Ovary (tissue), 3 donors: ENCODE measurements at regions not wholly inside any gene's neighbourhood (a gene's known extent, or its start where the extent isn't known, plus 50 kb on each side); places are given as distances from the start of the nearest gene placed in this dataset.

Source experiments
- CTCF ChIP-seq, 3 donors: fragments of 450-650 bp in 2 of 3; fragments of 200-600 bp in 1 of 3; IDR thresholded peaks; one replicate each; pipeline versions ENCODE4 v1.5.1 to v1.8.0; 2016 to 2022; ENCODE audit warnings: antibody characterized with exemption in 3 of 3, mild to moderate bottlenecking in 1 of 3
- EP300 ChIP-seq: sonication (generic); formaldehyde crosslinking; IDR thresholded peaks from one replicate; pipeline ENCODE4 v1.6.1; 2017; ENCODE audit warnings: antibody characterized with exemption
- POLR2A ChIP-seq: fragments of 450-650 bp; IDR thresholded peaks from one replicate; pipeline ENCODE4 v1.6.1; 2017; ENCODE audit warnings: antibody characterized with exemption, mild to moderate bottlenecking, moderate library complexity
- donor health status: DM: no; HTN: no; CAD: no.

DNA sequence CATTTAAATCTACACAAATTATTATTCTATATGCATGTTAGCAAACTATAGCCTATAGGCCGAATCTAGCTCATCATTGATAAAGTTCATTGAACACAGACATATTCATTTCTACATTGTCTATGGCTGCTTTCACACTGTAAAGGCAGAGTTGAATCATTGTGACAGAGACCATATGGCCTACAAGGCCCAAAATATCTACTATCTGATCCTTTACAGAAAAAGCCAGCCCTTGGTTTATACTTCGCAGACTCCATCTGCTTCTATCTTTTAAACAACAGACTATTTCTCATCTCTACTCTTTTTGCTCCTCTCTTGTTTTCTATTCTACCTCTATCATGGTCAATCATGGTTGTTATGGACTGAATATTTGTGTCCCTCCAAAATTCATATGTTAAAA lies 190.7 kb downstream of the EXOC5 start:
- TF ChIP-seq CTCF (IDR thresholded peaks at IDR 0.05) (no peak), EP300 (no peak), POLR2A (no peak)
